ENCODE measurements at regions not wholly inside any gene's neighbourhood (a gene's known extent, or its start where the extent isn't known, plus 50 kb on each side); places are given as distances from the start of the nearest gene placed in this dataset.

GRCh38 chr1:63012339-63012738, 228.4 kb downstream of the ATG4C start:
- ChIA-PET CTCF (no interaction called here), POLR2A (no interaction called here)
- TF ChIP-seq CTCF (IDR thresholded peaks at IDR 0.05): no peak
- H3K4me1 Mint-ChIP-seq (ENCODE audit: low read depth): no peaks in the 10 kb centered on the region
- peaks cover 3% of the 10 kb centered on the region for H3K27me3 Mint-ChIP-seq
- ATAC-seq (no peak), DNase-seq (no peak)
- H3K27ac Mint-ChIP-seq: no peak overlapping the region
- no peaks in the 10 kb centered on the region for H3K9me3 Mint-ChIP-seq
- no peak overlapping the region for H3K4me3 Mint-ChIP-seq
- intact Hi-C loops (cut with micrococcal nuclease): no loop called here
- no peaks in the 10 kb centered on the region for H3K36me3 Mint-ChIP-seq (ENCODE audit: low read depth)

GRCh38 chr1:63014267-63014666, 230.3 kb downstream of the ATG4C start:
- Mint-ChIP-seq H3K36me3 (ENCODE audit: low read depth) (no peaks in the 10 kb centered on the region), H3K4me1 (ENCODE audit: low read depth) (no peaks in the 10 kb centered on the region), H3K9me3 (no peaks in the 10 kb centered on the region), H3K27me3 (peaks cover 2% of the 10 kb centered on the region), H3K27ac (no peak overlapping the region), H3K4me3 (no peak overlapping the region)
- DNase-seq (no peak), ATAC-seq (no peak)
- POLR2A ChIA-PET: no interaction called here
- CTCF ChIA-PET: no interaction called here
- intact Hi-C loops (cut with micrococcal nuclease): no loop called here
- TF ChIP-seq CTCF (IDR thresholded peaks at IDR 0.05): no peak

GRCh38 chr1:63022319-63022718, 238.4 kb downstream of the ATG4C start:
- Mint-ChIP-seq H3K27ac (no peak overlapping the region), H3K4me3 (no peak overlapping the region), H3K27me3 (peaks cover 2% of the 10 kb centered on the region), H3K36me3 (ENCODE audit: low read depth) (no peaks in the 10 kb centered on the region), H3K4me1 (ENCODE audit: low read depth) (no peaks in the 10 kb centered on the region), H3K9me3 (peaks cover 6% of the 10 kb centered on the region)
- ATAC-seq (no peak), DNase-seq (no peak)
- CTCF ChIA-PET: no interaction called here
- TF ChIP-seq CTCF (IDR thresholded peaks at IDR 0.05): no peak
- POLR2A ChIA-PET: no interaction called here
- intact Hi-C loops (cut with micrococcal nuclease): no loop called here

- no peak for TF ChIP-seq CTCF (IDR thresholded peaks at IDR 0.05)
- Mint-ChIP-seq H3K27ac (no peak overlapping the region), H3K9me3 (peaks cover 6% of the 10 kb centered on the region), H3K27me3 (peaks cover 2% of the 10 kb centered on the region), H3K36me3 (ENCODE audit: low read depth) (no peaks in the 10 kb centered on the region), H3K4me3 (no peak overlapping the region), H3K4me1 (ENCODE audit: low read depth) (no peaks in the 10 kb centered on the region)
- no peak for DNase-seq
- ChIA-PET CTCF (no interaction called here), POLR2A (no interaction called here)
- intact Hi-C loops (cut with micrococcal nuclease): no loop called here
- ATAC-seq: no peak
Measured at GRCh38 chr1:63023171-63023570, 239.2 kb downstream of the ATG4C start.

GRCh38 chr1:63023637-63024036, 239.7 kb downstream of the ATG4C start:
- H3K27me3 Mint-ChIP-seq: peaks cover 2% of the 10 kb centered on the region
- H3K27ac Mint-ChIP-seq: no peak overlapping the region
- peak; percentile 16 for TF ChIP-seq CTCF (IDR thresholded peaks at IDR 0.05)
- CTCF ChIA-PET: no interaction called here
- intact Hi-C loops (cut with micrococcal nuclease): no loop called here
- no peak overlapping the region for H3K4me3 Mint-ChIP-seq
- H3K9me3 Mint-ChIP-seq: peaks cover 6% of the 10 kb centered on the region
- no peaks in the 10 kb centered on the region for H3K36me3 Mint-ChIP-seq (ENCODE audit: low read depth)
- DNase-seq (no peak), ATAC-seq (no peak)
- POLR2A ChIA-PET: no interaction called here
- H3K4me1 Mint-ChIP-seq (ENCODE audit: low read depth): no peaks in the 10 kb centered on the region

Data from activated CD8-positive, alpha-beta T cell treated with anti-CD3 and anti-CD28 coated beads for 36 hours (primary cell).